CD4-positive, alpha-beta T cell (primary cell): ENCODE measurements at regions not wholly inside any gene's neighbourhood (a gene's known extent, or its start where the extent isn't known, plus 50 kb on each side); places are given as distances from the start of the nearest gene placed in this dataset.

ENCODE experiments used
- ATAC-seq: fragments of 200-7000 bp; cut with Tn5 transposase; one replicate; pipeline ENCODE4 v1.10.0; 2022; ENCODE audit warnings: mild to moderate bottlenecking; ENCODE audit not compliant: poor library complexity
- CTCF ChIA-PET: fragments of 350-600 bp; sonication (Branson Sonifier 250); formaldehyde crosslinking; loops from one replicate; lab custom pipeline; 2021; ENCODE audit warnings: antibody characterized with exemption, inconsistent platforms; lab: Charles Lee
- POLR2A ChIA-PET: fragments of 350-600 bp; sonication (Branson Sonifier 250); formaldehyde crosslinking; loops from one replicate; lab custom pipeline; 2021; ENCODE audit warnings: antibody characterized with exemption, inconsistent platforms; lab: Charles Lee
- DNase-seq, 14 experiments: peaks; one replicate each; pipeline ENCODE4 v3.0.0-alpha.2; 2013 to 2020; ENCODE audit warnings: mixed read lengths in 2 of 14
- H3K27ac ChIP-seq, 2 donors: one replicate each; pipeline versions ENCODE4 v1.5.1 to v1.7.0; 2013; ENCODE audit warnings: low read length in 2 of 2, low read depth in 1 of 2, mild to moderate bottlenecking in 1 of 2
- H3K27me3 ChIP-seq, 2 experiments: 1 replicate in 1 of 2; 2 replicates in 1 of 2; pipeline versions ENCODE4 v1.6.1 to v1.7.0; 2013; ENCODE audit warnings: low read length in 2 of 2, control low read depth in 1 of 2, mild to moderate bottlenecking in 1 of 2, moderate library complexity in 1 of 2; ENCODE audit not compliant: insufficient read depth in 2 of 2, control insufficient read depth in 1 of 2
- H3K36me3 ChIP-seq: one replicate; pipeline ENCODE4 v1.6.1; 2013; ENCODE audit warnings: low read length, control low read depth; ENCODE audit not compliant: insufficient read depth
- H3K4me1 ChIP-seq: one replicate; pipeline ENCODE4 v1.6.1; 2013; ENCODE audit warnings: low read length, control low read depth; ENCODE audit not compliant: insufficient read depth
- H3K4me3 ChIP-seq: one replicate; pipeline ENCODE4 v1.5.1; 2013; ENCODE audit warnings: mild to moderate bottlenecking, low read length, moderate library complexity
- H3K9me3 ChIP-seq, 2 experiments: 1 replicate in 1 of 2; 2 replicates in 1 of 2; pipeline versions ENCODE4 v1.6.1 to v1.7.0; 2013; ENCODE audit warnings: low read length in 2 of 2, mild to moderate bottlenecking in 2 of 2, control low read depth in 1 of 2, moderate library complexity in 1 of 2; ENCODE audit not compliant: control insufficient read depth in 1 of 2, insufficient read depth in 1 of 2
- H3K27ac Mint-ChIP-seq: one replicate; pipeline ENCODE4 v1.8.0; 2020; ENCODE audit warnings: mixed read lengths
- H3K27me3 Mint-ChIP-seq: one replicate; pipeline ENCODE4 v1.8.0; 2021; ENCODE audit warnings: mixed read lengths
- H3K36me3 Mint-ChIP-seq: one replicate; pipeline ENCODE4 v1.8.0; 2021; ENCODE audit warnings: low read depth, mixed read lengths
- H3K4me1 Mint-ChIP-seq: one replicate; pipeline ENCODE4 v1.8.0; 2021; ENCODE audit warnings: low read depth, mixed read lengths
- H3K4me3 Mint-ChIP-seq: one replicate; pipeline ENCODE4 v1.8.0; 2020; ENCODE audit warnings: mild to moderate bottlenecking, mixed read lengths
- H3K9me3 Mint-ChIP-seq: one replicate; pipeline ENCODE4 v1.8.0; 2020; ENCODE audit warnings: mixed read lengths
- intact Hi-C, 2 experiments: fragments of 100-400 bp; cut with DNase I in 1 of 2; cut with micrococcal nuclease in 1 of 2; formaldehyde crosslinking; loops; one replicate each; pipeline versions ENCODE4 v1.15.1 to v1.9.0; 2023 to 2025; cut with DNase I, micrococcal nuclease
- TF ChIP-seq, protein P1 (sequence below): fragments of 200-600 bp; IDR thresholded peaks from one replicate; pipeline ENCODE4 v1.8.0; 2022; ENCODE audit warnings: antibody characterized with exemption, mild to moderate bottlenecking

DNA sequence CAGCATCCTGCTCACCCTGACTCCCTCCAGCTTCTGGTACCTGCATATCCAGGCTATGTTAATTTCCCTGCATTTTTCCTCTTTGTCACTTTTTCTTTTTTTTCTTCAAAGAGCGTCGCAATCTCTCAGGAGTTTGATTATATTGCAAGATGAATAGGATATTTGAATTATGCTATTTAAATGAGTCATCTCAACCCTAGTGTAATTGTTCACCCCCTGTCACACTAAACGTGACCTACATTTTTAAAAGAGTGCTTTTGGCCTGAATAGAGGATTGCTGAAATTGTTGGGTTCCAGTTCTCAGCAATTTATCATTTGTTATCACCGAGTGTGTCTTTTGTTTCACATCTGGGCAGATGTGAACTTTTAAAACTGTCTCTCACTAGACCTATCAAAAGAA lies 294.7 kb downstream of the SOX2 start:
- no peaks in the 10 kb centered on the region for H3K9me3 ChIP-seq
- Mint-ChIP-seq H3K4me1 (no peaks in the 10 kb centered on the region), H3K4me3 (no peak overlapping the region), H3K9me3 (no peaks in the 10 kb centered on the region), H3K36me3 (no peaks in the 10 kb centered on the region), H3K27ac (no peak overlapping the region), H3K27me3 (no peaks in the 10 kb centered on the region)
- POLR2A ChIA-PET, result no interaction called here
- H3K27me3 ChIP-seq, result no peaks in the 10 kb centered on the region
- H3K27ac ChIP-seq, result no peak overlapping the region
- H3K36me3 ChIP-seq, result no peaks in the 10 kb centered on the region
- DNase-seq (no peak), ATAC-seq (no peak)
- no peaks in the 10 kb centered on the region for H3K4me1 ChIP-seq
- TF ChIP-seq, protein P1, sequence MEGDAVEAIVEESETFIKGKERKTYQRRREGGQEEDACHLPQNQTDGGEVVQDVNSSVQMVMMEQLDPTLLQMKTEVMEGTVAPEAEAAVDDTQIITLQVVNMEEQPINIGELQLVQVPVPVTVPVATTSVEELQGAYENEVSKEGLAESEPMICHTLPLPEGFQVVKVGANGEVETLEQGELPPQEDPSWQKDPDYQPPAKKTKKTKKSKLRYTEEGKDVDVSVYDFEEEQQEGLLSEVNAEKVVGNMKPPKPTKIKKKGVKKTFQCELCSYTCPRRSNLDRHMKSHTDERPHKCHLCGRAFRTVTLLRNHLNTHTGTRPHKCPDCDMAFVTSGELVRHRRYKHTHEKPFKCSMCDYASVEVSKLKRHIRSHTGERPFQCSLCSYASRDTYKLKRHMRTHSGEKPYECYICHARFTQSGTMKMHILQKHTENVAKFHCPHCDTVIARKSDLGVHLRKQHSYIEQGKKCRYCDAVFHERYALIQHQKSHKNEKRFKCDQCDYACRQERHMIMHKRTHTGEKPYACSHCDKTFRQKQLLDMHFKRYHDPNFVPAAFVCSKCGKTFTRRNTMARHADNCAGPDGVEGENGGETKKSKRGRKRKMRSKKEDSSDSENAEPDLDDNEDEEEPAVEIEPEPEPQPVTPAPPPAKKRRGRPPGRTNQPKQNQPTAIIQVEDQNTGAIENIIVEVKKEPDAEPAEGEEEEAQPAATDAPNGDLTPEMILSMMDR, result no peak
- intact Hi-C loops, result no loop called here
- CTCF ChIA-PET, result no interaction called here
- H3K4me3 ChIP-seq, result no peak overlapping the region

DNA sequence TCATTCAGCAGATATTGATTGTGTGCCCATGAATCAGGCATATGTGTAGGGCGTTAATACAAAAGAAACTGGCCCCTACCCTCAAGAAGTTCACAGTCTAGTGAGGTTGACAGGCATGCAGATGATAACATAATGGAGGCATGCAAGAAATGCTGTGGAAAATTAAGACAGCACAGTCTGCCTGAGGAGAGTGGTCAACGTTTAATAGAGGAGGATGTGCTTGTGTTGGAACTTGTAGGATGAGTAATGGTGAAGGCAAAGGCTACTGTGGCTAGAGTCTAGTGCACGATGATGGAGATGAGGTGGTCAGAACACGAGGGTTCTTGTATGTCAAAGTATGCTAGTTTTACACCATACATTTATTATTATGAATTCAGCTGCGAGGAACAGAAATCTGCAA lies 295.7 kb downstream of the SOX2 start:
- Histone ChIP-seq H3K36me3 (no peaks in the 10 kb centered on the region), H3K27me3 (no peaks in the 10 kb centered on the region), H3K4me1 (no peaks in the 10 kb centered on the region), H3K9me3 (no peaks in the 10 kb centered on the region), H3K27ac (no peak overlapping the region), H3K4me3 (no peak overlapping the region)
- Mint-ChIP-seq H3K27ac (no peak overlapping the region), H3K9me3 (no peaks in the 10 kb centered on the region), H3K4me1 (no peaks in the 10 kb centered on the region), H3K4me3 (no peak overlapping the region), H3K27me3 (no peaks in the 10 kb centered on the region), H3K36me3 (no peaks in the 10 kb centered on the region)
- POLR2A ChIA-PET, result no interaction called here
- TF ChIP-seq, protein P1, result no peak
- ATAC-seq (no peak), DNase-seq (no peak)
- CTCF ChIA-PET, result no interaction called here
- intact Hi-C loops, result no loop called here

DNA sequence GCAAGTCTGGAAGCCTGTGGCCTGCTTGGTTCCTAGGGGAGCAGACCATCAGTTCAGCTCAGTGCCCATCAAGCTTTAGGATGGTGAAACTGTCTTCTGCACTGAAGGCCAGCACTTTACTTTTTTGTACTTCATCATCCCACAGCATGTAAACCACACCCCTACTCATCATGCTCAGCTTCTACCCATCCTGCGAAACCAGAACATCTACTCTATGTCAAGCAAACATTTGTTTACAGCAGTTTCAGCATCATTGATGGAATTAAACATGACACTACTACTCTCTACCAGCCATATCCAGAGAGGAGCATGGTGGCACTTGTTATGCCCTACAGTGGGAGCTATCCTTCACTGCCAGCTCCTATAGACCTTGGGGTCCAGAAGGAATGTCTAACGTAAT lies 306.6 kb downstream of the SOX2 start:
- Mint-ChIP-seq H3K36me3 (no peaks in the 10 kb centered on the region), H3K9me3 (no peaks in the 10 kb centered on the region), H3K4me3 (no peak overlapping the region), H3K27me3 (no peaks in the 10 kb centered on the region), H3K27ac (no peak overlapping the region), H3K4me1 (no peaks in the 10 kb centered on the region)
- Histone ChIP-seq H3K9me3 (peaks cover 0 to 10% of the 10 kb centered on the region in 2 experiments), H3K27me3 (no peaks in the 10 kb centered on the region), H3K27ac (no peak overlapping the region), H3K4me3 (no peak overlapping the region), H3K36me3 (no peaks in the 10 kb centered on the region), H3K4me1 (no peaks in the 10 kb centered on the region)
- CTCF ChIA-PET, result no interaction called here
- intact Hi-C loops, result no loop called here
- POLR2A ChIA-PET, result no interaction called here
- TF ChIP-seq, protein P1, result no peak
- ATAC-seq, result no peak
- no peak for DNase-seq
